Effector CD8-positive, alpha-beta T cell (primary cell): ENCODE measurements at regions not wholly inside any gene's neighbourhood (a gene's known extent, or its start where the extent isn't known, plus 50 kb on each side); places are given as distances from the start of the nearest gene placed in this dataset.
"Not testable (repeated sequence)": the region's sequence is repeated elsewhere in the genome, so short reads cannot be mapped to it uniquely, and the experiment has no call there.

Experiments used
- DNase-seq: peaks from one replicate; lab custom pipeline; 2025; lab: John Stamatoyannopoulos, UW

- DNase-seq, result not testable (repeated sequence)
Observed at GRCh38 chr7:36065563-36066342, 87.3 kb upstream of the EEPD1 start.

- DNase-seq, result no peak
Observed at GRCh38 chr7:36066343-36066664, 86.8 kb upstream of the EEPD1 start.

DNA sequence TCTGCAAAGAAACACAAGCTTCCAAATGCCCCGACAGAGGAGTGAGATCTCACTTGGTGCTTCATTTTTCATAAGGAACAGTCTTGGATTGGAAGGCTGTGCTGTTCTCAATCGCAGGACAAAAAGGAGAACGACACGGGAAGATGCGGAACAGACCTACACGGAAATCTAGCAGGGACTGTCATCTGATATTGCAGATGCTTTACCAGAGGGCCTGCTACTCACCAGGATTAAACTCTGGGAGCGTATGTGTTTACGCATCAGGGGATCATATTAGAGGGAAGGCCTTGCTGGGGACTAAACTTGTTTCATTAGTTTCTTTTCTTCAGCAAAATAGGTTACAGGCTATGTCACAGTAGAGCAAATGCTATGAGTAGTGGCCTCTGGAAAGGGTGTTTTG, 82.8 kb upstream of the EEPD1 start:
- DNase-seq, result no peak

DNA sequence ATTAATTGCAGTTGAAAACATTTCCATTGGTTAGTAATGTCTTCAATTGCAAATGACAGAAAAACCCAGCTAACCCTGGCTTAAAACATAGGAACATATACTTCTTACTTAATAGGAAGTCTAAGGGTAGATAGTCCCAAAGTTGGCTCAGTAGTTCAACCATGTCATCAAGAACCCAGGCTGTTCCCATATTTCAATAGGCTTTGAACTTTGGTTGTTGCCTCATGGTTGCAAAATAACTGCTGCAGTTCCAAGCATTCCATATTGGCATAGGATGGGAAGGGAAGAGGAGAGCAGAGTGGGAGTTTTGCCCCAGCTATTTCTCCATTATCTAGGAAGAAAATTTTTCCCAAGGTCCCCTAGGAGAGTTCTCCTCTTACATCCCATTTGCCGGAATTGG, 81.4 kb upstream of the EEPD1 start:
- no peak for DNase-seq

DNA sequence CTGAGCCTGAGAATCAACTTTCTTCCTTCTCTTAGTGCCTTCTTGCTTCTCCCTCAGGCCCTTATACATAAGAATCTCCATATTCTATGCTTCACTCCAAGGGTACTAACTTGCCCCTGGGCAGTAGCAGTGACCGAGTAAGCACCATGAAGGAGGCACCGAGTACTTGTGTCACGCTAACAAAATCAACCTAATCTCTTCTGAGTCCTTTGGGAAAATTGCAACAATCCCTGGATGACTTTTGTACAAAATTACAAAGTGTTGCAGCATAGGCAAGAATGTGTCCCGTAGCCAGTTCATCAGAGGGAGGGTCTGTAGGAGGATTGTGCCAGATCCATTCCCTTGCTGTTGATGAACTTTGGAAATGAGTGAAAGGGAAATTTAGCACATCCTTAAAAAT, 80.4 kb upstream of the EEPD1 start:
- no peak for DNase-seq

DNA sequence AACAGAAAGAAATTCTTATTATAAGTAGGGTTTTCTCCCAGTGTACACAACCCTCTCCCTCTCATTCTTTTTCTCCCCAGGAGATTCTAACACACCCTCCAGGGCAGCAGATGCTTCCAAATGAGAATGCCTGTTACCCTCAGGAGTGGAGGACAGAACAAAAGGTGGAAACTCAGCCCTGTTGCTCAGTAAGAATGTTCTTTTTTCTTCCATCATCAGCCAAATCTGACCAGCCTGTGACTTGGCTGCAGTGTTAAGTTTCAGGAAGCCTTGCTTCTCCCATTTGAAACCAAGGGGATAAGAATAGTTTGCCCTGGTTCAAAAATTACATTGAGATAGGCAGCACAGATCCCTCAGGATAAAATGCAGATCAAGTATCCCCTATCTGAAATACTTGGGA, 77.5 kb upstream of the EEPD1 start:
- DNase-seq, result no peak

GRCh38 chr7:36076074-36076473, 77.0 kb upstream of the EEPD1 start:
- no peak for DNase-seq

- DNase-seq, result no peak
Observed at GRCh38 chr7:36078816-36079360, 74.2 kb upstream of the EEPD1 start.

- no peak for DNase-seq
Observed at GRCh38 chr7:36079446-36080025, 73.5 kb upstream of the EEPD1 start.

- DNase-seq, result no peak
Observed at GRCh38 chr7:36080843-36081242, 72.2 kb upstream of the EEPD1 start.

DNA sequence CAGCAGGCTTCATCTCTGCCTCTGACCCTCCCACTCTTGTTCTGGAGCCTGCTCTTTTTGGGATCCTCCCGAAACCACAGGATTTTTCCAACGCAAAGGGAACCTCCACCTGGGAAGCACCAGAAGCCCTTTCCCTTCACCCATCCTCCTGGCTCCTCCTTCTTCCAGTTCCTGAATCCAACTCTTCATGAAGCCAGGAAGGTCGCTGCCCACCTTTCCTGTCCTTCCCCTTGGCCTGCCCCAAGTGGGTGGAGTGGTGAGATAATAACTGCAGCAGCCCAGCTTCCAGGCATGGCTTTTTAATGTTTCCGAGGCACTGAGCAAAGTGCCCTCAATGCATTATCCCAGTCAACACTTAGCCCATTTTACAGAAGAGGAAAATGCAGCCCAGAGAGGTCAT, 70.8 kb upstream of the EEPD1 start:
- DNase-seq, result no peak

DNA sequence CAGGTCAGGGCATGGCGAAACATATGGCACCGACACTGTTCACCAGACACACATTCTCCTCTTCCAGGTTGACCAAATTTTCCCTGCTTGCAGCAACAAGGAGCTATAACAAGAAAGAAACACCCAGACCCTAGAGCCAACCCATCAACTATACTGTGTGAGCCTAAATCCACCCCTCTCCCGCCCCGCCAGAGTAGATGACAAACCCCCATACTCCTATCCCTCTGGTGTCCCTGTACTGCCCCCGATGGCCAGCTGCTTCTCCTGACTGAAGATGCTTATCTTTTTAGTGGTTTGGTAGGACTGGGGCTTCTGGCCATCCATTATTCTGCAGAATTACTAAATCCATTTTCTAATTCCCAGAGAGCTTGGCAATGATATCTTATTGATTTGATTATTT, 70.1 kb upstream of the EEPD1 start:
- no peak for DNase-seq

- no peak for DNase-seq
Observed at GRCh38 chr7:36083626-36084380, 69.3 kb upstream of the EEPD1 start.

DNA sequence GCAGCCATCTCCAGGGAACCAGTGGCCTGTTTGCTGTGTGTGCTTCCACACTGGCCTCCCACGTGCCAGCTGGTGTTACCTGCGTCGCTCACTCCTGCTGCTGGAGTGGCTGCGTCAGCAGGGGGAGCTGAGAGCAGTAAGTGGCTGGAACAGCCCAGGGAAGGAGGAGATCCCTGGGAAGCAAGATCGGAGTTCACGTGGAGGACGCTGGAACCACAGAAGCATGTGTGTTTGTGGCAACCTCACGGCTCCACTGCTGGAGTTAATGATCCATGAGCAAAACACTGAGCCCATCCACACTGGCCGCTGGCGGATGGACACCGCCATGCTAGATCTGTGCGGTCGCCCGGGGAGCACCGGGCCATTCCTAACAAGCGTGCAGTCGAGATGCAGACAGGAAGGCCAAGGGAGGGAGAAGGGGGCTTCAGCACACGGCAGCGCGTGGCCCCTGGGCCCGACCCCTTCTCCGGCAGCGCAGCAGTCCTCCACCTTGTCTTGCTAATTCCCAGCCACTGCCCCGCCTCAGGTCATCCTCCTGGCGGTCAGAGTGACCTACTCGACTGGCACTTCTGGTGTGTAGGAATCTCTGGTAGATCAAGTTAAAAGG, 68.5 kb upstream of the EEPD1 start:
- no peak for DNase-seq

DNA sequence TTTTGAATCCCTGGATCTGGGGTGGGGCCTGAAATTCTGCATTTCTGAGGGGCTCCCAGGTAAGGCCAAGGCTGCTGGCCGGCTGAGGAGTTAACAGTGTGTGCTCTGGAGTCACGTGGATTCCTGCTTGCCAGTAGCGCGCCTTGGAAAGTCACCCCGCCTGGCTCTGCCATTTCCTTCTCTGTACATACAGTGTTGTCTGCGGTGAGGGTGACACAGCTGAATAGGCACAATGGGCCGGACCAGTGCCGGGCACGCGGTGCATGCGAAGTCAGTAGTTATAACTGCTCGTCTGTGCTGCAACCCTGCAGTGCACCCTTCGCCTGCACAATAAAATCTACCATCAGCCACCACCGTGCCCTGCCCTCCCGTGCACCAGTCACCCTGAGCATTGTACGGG, 68.0 kb upstream of the EEPD1 start:
- DNase-seq, result no peak

DNA sequence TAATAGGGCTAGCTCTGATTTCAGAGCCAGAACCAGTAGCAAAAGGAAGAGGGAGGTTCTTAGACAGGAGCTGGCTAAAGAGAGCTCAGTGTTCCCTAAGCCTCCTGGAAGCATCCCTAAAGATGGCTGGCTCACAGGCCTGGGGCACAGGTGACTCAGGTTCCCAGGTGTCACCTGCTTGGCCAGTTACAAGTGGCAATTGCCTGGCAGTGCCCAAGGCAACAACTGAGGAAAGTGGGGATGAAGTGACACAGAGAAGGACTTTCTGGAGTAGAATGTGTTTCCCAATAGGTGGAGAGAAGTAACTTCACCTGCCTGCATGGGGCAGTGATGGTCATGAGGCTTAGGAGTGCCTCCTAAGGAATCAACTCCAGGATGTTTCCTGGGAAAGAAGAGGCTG, 66.5 kb upstream of the EEPD1 start:
- no peak for DNase-seq

- no peak for DNase-seq
Observed at GRCh38 chr7:36088553-36088952, 64.5 kb upstream of the EEPD1 start.

- no peak for DNase-seq
Observed at GRCh38 chr7:36088966-36089365, 64.1 kb upstream of the EEPD1 start.

DNA sequence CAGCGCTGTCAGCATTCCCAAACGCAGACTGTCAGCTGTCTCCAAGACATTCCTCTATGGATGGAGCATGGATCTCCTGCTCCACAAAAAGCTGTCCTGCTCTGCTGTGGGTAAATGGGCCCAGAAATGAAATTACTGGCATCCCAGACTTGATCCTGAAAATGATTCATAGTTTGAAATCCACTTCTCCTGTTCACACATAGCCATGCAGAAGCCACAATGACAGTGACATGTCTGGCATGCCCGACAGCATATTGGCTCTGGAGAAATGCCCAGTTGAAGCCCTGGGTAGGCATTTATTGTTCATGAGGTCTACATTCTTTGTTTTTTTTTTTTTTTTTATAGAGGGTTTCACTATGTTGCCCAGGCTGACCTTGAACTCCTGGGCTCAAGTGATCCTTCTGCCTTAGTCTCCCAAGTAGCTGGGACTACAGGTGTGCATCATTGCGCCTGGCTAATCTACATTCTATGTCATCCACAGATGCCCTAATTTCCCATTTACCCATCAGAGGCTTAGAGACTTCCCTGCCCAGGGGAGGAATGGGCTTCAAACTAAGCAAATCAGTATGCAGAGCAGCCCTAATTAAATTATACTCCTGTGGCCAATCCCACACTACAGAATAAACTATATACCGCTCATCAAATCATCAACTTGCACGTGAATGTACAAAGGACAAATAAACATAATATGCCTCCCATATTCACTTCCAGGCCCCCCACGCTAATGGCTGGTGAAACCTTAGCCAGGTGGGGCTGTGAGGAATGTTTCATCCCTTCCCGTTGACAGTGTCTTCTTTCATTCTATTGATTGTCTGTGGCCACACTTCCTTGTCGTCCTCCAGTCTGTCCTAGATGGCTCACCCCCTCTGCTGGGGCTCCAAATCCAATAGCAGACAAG, 61.8 kb upstream of the EEPD1 start:
- no peak for DNase-seq

GRCh38 chr7:36091874-36092176, 61.2 kb upstream of the EEPD1 start:
- DNase-seq, result no peak

DNA sequence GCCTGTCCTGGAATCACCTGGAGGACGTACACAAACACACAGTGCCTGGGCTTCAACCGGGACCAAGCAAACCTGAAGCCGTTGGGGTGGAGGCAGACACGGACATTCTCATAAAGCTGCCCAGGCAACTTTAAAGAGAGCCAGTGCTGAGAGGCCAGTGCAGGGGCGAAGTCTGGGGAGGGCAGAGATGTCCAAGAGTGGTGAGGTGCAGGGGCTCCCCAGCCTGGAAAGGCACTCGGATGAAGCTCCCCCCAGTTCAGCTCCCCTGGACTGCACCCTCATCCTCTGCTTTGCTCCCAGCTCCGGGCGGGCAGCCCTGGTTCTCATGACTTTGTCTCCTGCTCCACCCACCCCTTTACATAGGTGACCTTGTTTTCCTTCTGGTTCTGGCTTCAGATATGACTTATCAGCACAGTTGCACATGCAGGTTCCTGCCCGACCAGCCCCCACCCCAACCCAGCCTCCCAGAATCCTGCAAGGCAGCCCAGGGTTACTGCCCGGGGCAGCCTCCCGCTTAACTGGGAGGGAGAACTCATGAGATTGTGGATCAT, 60.8 kb upstream of the EEPD1 start:
- DNase-seq, result no peak
